Prostate gland (tissue), 2 donors: ENCODE measurements at regions not wholly inside any gene's neighbourhood (a gene's known extent, or its start where the extent isn't known, plus 50 kb on each side); places are given as distances from the start of the nearest gene placed in this dataset.
"Not testable (repeated sequence)": the region's sequence is repeated elsewhere in the genome, so short reads cannot be mapped to it uniquely, and the experiment has no call there.

Experiments used
- CTCF ChIP-seq, 4 experiments: fragments of 200-600 bp in 2 of 4; fragments of 450-650 bp in 2 of 4; sonication (generic) in 2 of 4; IDR thresholded peaks; 1 replicate in 3 of 4; 2 replicates in 1 of 4; pipeline ENCODE4 v1.5.1; 2016 to 2019; ENCODE audit warnings: antibody characterized with exemption in 4 of 4, mild to moderate bottlenecking in 2 of 4, moderate library complexity in 2 of 4
- POLR2A ChIP-seq: fragments of 450-650 bp; IDR thresholded peaks from one replicate; pipeline ENCODE4 v1.6.1; 2016; ENCODE audit warnings: antibody characterized with exemption, mild to moderate bottlenecking
- POLR2AphosphoS5 ChIP-seq: sonication (generic); formaldehyde crosslinking; IDR thresholded peaks from one replicate; pipeline ENCODE4 v1.6.1; 2017; ENCODE audit warnings: antibody characterized with exemption

GRCh38 chr7:115789473-115789872 lies 241.1 kb downstream of the TFEC start:
- not testable (repeated sequence) for TF ChIP-seq CTCF (IDR thresholded peaks at IDR 0.05); POLR2AphosphoS5; POLR2A
